ENCODE measurements at regions not wholly inside any gene's neighbourhood (a gene's known extent, or its start where the extent isn't known, plus 50 kb on each side); places are given as distances from the start of the nearest gene placed in this dataset.

DNA sequence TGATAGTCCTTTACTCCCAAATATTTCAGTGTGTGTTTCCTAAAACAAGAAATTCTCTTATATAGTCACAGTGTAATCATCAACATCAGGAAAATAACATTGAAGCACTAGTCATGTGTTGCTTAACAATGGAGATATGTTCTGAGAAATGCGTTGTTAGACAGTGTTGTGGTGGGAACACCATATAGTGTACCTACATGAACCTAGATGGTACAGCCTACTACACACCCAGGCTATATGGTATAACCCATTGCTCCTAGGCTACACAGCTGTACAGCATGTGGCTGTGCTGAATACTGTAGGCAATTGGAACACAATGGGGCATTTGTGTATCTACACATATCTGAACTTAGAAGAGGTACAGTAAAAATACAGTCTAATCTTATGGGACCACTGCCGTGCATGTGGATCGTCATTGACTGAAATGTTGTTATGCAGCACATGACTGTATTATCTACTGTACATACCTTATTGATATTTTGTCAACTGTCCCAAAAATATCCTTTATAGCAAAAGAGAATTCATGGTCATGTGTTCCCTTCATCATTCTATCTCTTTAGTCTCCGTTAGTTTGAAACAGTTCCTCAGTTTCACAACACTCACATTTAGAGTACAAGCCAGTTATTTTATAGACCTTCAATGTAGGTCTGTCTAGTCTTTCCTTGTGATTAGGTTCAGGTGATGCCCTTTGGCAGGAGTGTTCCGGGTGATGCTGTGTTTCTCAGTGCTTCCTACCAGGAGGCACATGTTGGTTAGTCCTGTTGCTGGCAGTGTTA is 109.7 kb downstream of the SLC25A47 start:
- TF ChIP-seq, protein P1, sequence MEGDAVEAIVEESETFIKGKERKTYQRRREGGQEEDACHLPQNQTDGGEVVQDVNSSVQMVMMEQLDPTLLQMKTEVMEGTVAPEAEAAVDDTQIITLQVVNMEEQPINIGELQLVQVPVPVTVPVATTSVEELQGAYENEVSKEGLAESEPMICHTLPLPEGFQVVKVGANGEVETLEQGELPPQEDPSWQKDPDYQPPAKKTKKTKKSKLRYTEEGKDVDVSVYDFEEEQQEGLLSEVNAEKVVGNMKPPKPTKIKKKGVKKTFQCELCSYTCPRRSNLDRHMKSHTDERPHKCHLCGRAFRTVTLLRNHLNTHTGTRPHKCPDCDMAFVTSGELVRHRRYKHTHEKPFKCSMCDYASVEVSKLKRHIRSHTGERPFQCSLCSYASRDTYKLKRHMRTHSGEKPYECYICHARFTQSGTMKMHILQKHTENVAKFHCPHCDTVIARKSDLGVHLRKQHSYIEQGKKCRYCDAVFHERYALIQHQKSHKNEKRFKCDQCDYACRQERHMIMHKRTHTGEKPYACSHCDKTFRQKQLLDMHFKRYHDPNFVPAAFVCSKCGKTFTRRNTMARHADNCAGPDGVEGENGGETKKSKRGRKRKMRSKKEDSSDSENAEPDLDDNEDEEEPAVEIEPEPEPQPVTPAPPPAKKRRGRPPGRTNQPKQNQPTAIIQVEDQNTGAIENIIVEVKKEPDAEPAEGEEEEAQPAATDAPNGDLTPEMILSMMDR (conservative IDR thresholded peaks at IDR 0.05 in 1 of 2, IDR thresholded peaks at IDR 0.05 in 1 of 2; ENCODE audit: low read depth in 1 of 2, low read length in 2 of 2) = no peak
- no peak for TF ChIP-seq EZH2 (IDR thresholded peaks at IDR 0.05; ENCODE audit: low read length, missing control alignments)

Data from fibroblast of lung (primary cell).